ENCODE measurements at regions not wholly inside any gene's neighbourhood (a gene's known extent, or its start where the extent isn't known, plus 50 kb on each side); places are given as distances from the start of the nearest gene placed in this dataset.
"Not testable (repeated sequence)": the region's sequence is repeated elsewhere in the genome, so short reads cannot be mapped to it uniquely, and the experiment has no call there.

GRCh38 chr3:84680700-84681099 is 278.1 kb upstream of the CADM2 start:
- no peak for DNase-seq

DNA sequence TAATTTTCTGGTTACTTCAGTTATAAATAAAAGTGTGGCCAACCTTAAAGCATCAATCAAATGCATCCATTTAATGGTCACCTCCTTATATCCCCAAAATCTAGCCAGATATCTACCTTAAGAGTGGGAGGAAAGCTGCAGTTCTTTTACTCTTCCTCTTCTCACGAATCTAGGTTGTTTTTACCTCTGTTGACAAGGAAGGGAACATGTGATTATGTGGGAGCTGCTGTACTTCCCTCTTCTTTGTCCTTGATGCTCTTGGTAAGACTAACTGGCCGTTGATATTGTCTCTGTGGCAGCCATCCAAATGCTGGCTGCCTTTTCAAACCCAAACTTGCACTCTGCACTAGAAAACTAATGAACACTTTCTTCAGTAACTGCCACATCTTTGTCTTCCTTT is 275.3 kb upstream of the CADM2 start:
- no peak for DNase-seq

DNA sequence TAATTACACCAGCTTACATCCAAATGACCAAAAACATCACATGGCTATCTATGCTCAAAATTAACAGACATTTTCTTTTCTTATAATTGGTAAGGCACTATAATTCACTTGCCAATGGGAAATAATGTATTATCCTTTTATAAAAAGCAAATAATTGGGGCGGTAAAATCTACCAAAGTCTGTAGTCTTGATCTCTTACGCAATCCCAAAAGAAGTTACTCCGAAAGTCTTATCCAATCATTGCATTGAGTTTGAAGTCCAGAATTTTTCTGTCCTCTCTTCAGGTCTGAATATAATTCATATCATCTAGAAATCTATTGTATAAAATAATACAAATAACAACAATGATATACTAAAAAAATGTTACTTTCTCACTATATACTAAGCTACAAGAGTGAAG is 273.3 kb upstream of the CADM2 start:
- DNase-seq: no peak

DNA sequence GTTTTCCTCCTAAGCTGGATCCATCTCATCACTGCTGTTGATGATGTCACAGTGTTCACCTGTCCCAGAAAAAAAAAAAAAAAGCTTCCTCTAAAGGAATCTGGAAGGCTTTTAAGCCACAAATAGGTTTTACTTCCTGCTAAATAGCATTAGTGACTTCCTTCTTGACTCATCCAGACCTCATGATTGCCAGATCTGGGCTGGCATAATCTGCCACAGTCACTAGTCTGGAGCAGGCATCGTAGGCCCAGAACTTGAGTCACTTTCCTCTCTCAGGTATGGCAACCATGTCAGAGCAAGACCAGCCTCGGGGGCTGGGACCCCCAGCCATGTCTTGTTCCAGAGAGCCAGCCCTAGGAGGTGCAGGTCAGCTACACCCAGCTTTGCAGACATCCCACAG is 266.5 kb upstream of the CADM2 start:
- no peak for DNase-seq

- DNase-seq: not testable (repeated sequence)
Measured at GRCh38 chr3:84710288-84710687, 248.5 kb upstream of the CADM2 start.

DNA sequence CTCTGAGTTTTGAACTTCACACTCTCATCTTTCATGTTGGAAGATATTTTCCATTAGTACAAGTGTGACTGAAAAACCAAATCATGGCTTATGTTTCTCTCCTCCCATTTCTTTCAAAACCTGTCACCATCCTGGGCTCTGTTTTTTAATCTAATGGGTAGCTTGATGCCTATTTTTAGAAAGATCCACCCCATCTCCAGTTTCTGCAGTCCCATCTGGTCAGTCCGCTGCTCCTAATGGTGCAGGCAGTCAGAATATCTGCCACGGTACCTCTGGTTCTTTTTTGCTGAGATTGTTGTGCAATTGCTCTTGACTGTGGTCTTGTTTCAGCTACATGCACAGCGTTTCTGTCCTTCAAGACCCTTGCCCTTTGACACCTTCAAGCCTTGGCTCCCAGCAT is 240.9 kb upstream of the CADM2 start:
- DNase-seq: no peak

GRCh38 chr3:84724877-84725276 is 233.9 kb upstream of the CADM2 start:
- peak; percentile 1 for DNase-seq

- DNase-seq: no peak
Measured at GRCh38 chr3:84727616-84728015, 231.2 kb upstream of the CADM2 start.

- DNase-seq: not testable (repeated sequence)
Measured at GRCh38 chr3:84734731-84735130, 224.1 kb upstream of the CADM2 start.

- DNase-seq: no peak
Measured at GRCh38 chr3:84738086-84738485, 220.7 kb upstream of the CADM2 start.

GRCh38 chr3:84742915-84743425 is 215.8 kb upstream of the CADM2 start:
- no peak for DNase-seq

DNA sequence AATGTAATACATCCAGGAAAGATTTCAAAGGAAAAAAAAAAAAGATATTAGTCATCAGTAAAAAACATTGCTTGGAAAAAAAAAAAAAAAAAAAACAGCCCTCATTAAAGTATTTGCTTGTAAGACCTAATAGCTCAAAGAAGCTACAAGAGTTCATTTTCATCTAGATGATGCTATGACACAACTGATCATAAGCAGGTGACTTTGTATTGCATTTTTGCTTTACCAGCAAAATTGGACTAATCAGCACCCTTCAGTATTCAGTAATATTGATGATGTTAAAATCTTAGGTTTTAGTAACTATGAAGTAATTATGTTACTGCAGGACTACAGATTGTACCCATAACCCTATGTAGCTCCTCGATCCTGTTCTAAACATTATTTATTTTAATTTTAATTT is 214.7 kb upstream of the CADM2 start:
- no peak for DNase-seq

- DNase-seq: no peak
Measured at GRCh38 chr3:84755860-84756259, 202.9 kb upstream of the CADM2 start.

DNA sequence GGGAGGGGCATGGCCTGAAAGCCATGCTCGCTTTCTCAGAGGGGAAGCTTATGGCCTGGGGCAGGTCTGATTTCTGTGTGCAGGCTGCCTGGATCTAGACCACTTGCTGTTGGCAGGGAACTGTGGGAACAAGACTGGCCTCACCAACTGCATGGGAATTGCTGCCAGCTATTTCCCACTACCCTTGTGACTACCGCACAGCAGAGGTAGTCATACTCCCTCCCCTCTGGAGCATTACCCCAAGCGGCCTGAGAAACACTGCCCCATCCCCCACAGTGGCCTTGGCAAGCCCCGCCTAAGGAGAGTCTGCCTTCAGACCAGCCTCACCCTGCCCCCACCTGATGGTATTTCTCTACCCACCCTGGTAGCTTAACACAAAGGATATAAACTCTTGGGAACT is 199.4 kb upstream of the CADM2 start:
- DNase-seq: no peak

DNA sequence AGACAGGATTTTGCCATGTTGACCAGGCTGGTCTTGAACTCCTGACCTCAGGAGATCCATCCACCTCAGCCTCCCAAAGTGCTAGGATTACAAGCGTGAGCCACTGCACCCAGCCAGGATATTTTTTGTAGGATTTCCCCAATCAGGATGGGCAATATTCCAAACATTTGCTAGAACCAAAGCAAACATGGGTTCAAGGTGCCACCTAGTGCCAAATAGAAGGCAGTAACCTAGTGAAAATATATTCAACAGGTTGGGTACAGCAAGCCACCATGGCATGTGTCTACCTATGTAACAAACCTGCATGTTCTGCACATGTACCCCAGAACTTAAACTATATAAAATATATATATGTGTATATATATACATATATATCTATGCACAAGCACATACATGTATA is 185.9 kb upstream of the CADM2 start:
- DNase-seq: no peak

- no peak for DNase-seq
Measured at GRCh38 chr3:84783281-84783680, 175.5 kb upstream of the CADM2 start.

GRCh38 chr3:84789961-84790360 is 168.8 kb upstream of the CADM2 start:
- no peak for DNase-seq

DNA sequence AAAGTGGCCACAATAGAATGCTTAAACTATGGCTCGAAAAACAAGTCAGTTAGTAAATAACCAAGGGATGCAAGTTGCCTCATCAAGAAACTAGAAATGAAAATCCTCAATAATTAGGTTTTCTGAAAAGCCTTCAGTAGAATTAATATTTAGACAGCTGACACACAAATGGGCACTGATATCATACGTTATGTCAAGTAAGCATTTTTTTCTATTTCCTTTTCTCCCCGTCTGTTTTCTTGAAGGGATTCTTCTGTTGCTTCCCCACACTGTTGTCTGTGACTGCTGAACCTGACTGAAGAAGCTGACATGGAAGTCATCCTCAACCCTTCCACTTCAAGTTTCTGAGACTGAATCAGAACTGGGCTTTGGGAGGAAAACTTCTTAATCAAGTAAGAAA is 151.8 kb upstream of the CADM2 start:
- no peak for DNase-seq

DNA sequence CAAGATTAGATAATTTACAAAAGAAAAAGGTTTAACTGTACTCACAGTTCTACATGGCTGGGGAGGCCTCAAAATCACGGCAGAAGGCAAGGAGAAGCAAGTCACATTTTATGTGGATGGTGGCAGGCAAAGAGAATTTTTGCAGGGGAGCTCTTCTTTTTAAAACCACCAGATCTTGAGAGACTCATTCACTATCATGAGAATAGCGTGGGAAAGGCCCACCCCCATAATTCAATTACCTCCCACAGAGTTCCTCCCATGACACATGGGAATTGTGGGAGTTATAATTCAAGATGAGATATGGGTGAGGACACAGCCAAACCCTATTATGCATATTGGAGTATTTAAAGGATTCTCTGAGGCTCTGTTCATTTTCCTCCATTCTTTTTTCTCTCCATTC is 138.7 kb upstream of the CADM2 start:
- DNase-seq: no peak

- DNase-seq: no peak
Measured at GRCh38 chr3:84820906-84821305, 137.9 kb upstream of the CADM2 start.

- DNase-seq: no peak
Measured at GRCh38 chr3:84825817-84826216, 133.0 kb upstream of the CADM2 start.

DNA sequence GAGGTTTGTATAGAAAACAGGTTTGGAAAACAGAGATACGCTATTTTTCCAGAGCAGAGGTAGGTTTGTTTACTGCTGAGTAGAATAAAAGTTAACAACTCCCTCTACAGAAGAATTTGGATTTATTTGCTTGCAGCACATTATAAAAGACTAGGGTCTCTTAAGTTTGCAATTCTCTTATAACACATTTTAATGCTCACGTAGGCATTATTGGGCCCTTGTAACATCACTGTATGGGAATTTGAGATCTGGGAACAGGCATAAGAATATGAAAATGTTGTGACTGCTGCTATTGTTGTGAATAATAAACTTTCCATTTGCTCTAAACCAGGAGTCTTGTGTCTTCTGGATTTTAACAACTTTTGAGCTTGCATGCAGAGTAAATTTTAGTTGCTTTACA is 128.3 kb upstream of the CADM2 start:
- DNase-seq: no peak

- no peak for DNase-seq
Measured at GRCh38 chr3:84835366-84835765, 123.4 kb upstream of the CADM2 start.

- no peak for DNase-seq
Measured at GRCh38 chr3:84836961-84837360, 121.8 kb upstream of the CADM2 start.

GRCh38 chr3:84877092-84877491 is 81.7 kb upstream of the CADM2 start:
- no peak for DNase-seq

DNA sequence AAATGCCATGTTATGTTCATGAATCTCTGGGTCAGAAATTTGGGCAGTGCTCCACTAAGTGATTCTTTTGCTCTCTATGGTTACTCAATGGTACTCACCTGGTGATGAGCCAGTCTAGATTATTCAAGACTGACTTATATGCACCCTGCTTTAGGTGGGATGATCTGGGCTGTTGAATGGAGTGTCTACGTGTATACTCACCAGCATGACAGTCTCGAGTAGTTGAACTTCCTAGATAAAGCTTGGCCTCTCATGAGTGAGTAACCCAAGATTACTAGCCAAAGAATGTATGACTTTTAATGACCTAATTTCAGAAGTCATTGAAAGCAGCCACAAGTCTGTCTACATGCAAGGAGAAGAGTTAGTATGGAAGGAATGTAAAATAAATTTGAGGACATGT is 77.5 kb upstream of the CADM2 start:
- DNase-seq: no peak
